ENCODE measurements at regions not wholly inside any gene's neighbourhood (a gene's known extent, or its start where the extent isn't known, plus 50 kb on each side); places are given as distances from the start of the nearest gene placed in this dataset.

GRCh38 chr18:45231617-45232016 lies 383.7 kb upstream of the SLC14A2 start (continued):
- TF ChIP-seq IRF3 (IDR thresholded peaks at IDR 0.05; ENCODE audit: low read depth, low read length) (no peak), RCOR1 (IDR thresholded peaks at IDR 0.05; ENCODE audit: low read length) (no peak), MAX (IDR thresholded peaks at IDR 0.05; ENCODE audit: low read depth) (no peak), GABPA (IDR thresholded peaks at IDR 0.05; ENCODE audit: low read depth) (no peak), FOSL2 (IDR thresholded peaks at IDR 0.05; ENCODE audit: borderline replicate concordance, low read depth) (no peak)

GRCh38 chr18:45232061-45232460 lies 383.2 kb upstream of the SLC14A2 start:
- peaks cover 0 to 2% of the 10 kb centered on the region in 2 experiments; a peak in 1 of 4 replicates for H3K4me1 ChIP-seq (ENCODE audit: control insufficient read depth in 1 of 2, insufficient read depth in 2 of 2, low read depth in 1 of 2, low read length in 1 of 2)
- no peak overlapping the region for H2AFZ ChIP-seq (ENCODE audit: low read depth)
- H3F3A ChIP-seq (replicated peaks; ENCODE audit: insufficient read depth): no peaks in the 10 kb centered on the region
- TF ChIP-seq ELF1 (IDR thresholded peaks at IDR 0.05) (no peak), TAF1 (IDR thresholded peaks at IDR 0.05; ENCODE audit: borderline replicate concordance, low read depth, low read length) (no peak), MAX (IDR thresholded peaks at IDR 0.05; ENCODE audit: low read depth) (no peak), TEAD4 (IDR thresholded peaks at IDR 0.05; ENCODE audit: borderline replicate concordance, insufficient read depth) (no peak), MEF2A (IDR thresholded peaks at IDR 0.05; ENCODE audit: borderline replicate concordance, low read depth) (no peak), FOXJ3 (CRISPR knock-in tag; IDR thresholded peaks at IDR 0.05) (no peak), CTCF (IDR thresholded peaks at IDR 0.05) (no peak), SMC3 (IDR thresholded peaks at IDR 0.05; ENCODE audit: low read depth, low read length) (no peak)
- no peaks in the 10 kb centered on the region for H3K79me2 ChIP-seq (ENCODE audit: insufficient read depth)
- H3K27me3 ChIP-seq (ENCODE audit: insufficient read depth): no peaks in the 10 kb centered on the region
- no peak overlapping the region for H3K4me3 ChIP-seq (ENCODE audit: low read depth in 2 of 2, low read length in 1 of 2)
- no peaks in the 10 kb centered on the region for H3K9me3 ChIP-seq
- CTCF ChIA-PET: interaction anchor here (0.9 to 1.5 kb wide), 2 partner anchors 19 to 20 kb away, joined by 3 to 5 read pairs; no protein-coding TSS in a partner anchor
- H3K4me2 ChIP-seq: no peak overlapping the region
- no peak overlapping the region for H3K9ac ChIP-seq
- H3K36me3 ChIP-seq (replicated peaks in 1 of 2; ENCODE audit: control insufficient read depth in 1 of 2, insufficient read depth in 2 of 2, low read length in 1 of 2): no peaks in the 10 kb centered on the region
- WGBS (ENCODE audit: low lambda C conversion rate): 83% methylated on average over 2 of the region's 2 CpGs
- H3K9me2 ChIP-seq: no peaks in the 10 kb centered on the region
- no peak overlapping the region for H3K27ac ChIP-seq (ENCODE audit: low read depth in 2 of 2, low read length in 1 of 2)
- POLR2A ChIA-PET: no interaction called here
- DNase-seq: no peak
- H4K20me1 ChIP-seq (ENCODE audit: insufficient read depth): no peaks in the 10 kb centered on the region

GRCh38 chr18:45236676-45237075 lies 378.6 kb upstream of the SLC14A2 start:
- TF ChIP-seq ELF1 (IDR thresholded peaks at IDR 0.05) (no peak), PBX3 (IDR thresholded peaks at IDR 0.05) (no peak), USF2 (IDR thresholded peaks at IDR 0.05; ENCODE audit: borderline replicate concordance, low read depth, low read length) (no peak), FOXJ3 (CRISPR knock-in tag; IDR thresholded peaks at IDR 0.05) (no peak), FOXM1 (IDR thresholded peaks at IDR 0.05; ENCODE audit: low read depth) (no peak), RAD21 (IDR thresholded peaks at IDR 0.05; ENCODE audit: low read length) (no peak), RCOR1 (IDR thresholded peaks at IDR 0.05; ENCODE audit: low read length) (no peak), USF1 (IDR thresholded peaks at IDR 0.05; ENCODE audit: borderline replicate concordance, low read depth) (no peak), TCF12 (IDR thresholded peaks at IDR 0.05) (no peak), NRF1 (IDR thresholded peaks at IDR 0.05; ENCODE audit: low read depth, low read length) (no peak), SIN3A (IDR thresholded peaks at IDR 0.05; ENCODE audit: borderline replicate concordance, low read depth, low read length) (no peak)
- no peaks in the 10 kb centered on the region for H3K9me2 ChIP-seq
- WGBS (ENCODE audit: low lambda C conversion rate): 57% methylated on average over 1 of the region's 1 CpG

More at GRCh38 chr18:45236676-45237075, 378.6 kb upstream of the SLC14A2 start:
- no peaks in the 10 kb centered on the region for H3F3A ChIP-seq (replicated peaks; ENCODE audit: insufficient read depth)
- H3K27ac ChIP-seq (ENCODE audit: low read depth in 2 of 2, low read length in 1 of 2): no peak overlapping the region
- no peak overlapping the region for H3K9ac ChIP-seq
- H3K4me1 ChIP-seq (ENCODE audit: control insufficient read depth in 1 of 2, insufficient read depth in 2 of 2, low read depth in 1 of 2, low read length in 1 of 2): no peaks in the 10 kb centered on the region
- ChIA-PET CTCF (interaction anchor here (0.8 kb wide), 1 partner anchor 24 kb away, joined by 3 read pairs; no protein-coding TSS in a partner anchor), POLR2A (no interaction called here)
- H3K4me3 ChIP-seq (ENCODE audit: low read depth in 2 of 2, low read length in 1 of 2): no peak overlapping the region
- no peaks in the 10 kb centered on the region for H3K79me2 ChIP-seq (ENCODE audit: insufficient read depth)
- H4K20me1 ChIP-seq (ENCODE audit: insufficient read depth): no peaks in the 10 kb centered on the region
- H3K4me2 ChIP-seq: no peak overlapping the region
- no peaks in the 10 kb centered on the region for H3K27me3 ChIP-seq (ENCODE audit: insufficient read depth)
- no peaks in the 10 kb centered on the region for H3K9me3 ChIP-seq
- DNase-seq: no peak
- no peak overlapping the region for H2AFZ ChIP-seq (ENCODE audit: low read depth)
- no peaks in the 10 kb centered on the region for H3K36me3 ChIP-seq (replicated peaks in 1 of 2; ENCODE audit: control insufficient read depth in 1 of 2, insufficient read depth in 2 of 2, low read length in 1 of 2)

Data from SK-N-SH (cell line).